Heart left ventricle (tissue), 16 donors: ENCODE measurements at regions not wholly inside any gene's neighbourhood (a gene's known extent, or its start where the extent isn't known, plus 50 kb on each side); places are given as distances from the start of the nearest gene placed in this dataset.
"Not testable (repeated sequence)": the region's sequence is repeated elsewhere in the genome, so short reads cannot be mapped to it uniquely, and the experiment has no call there.

Experiments
- ATAC-seq, 4 donors: fragments of 200-7000 bp; cut with Tn5 transposase; one replicate each; pipeline ENCODE4 v1.9.1; 2020 to 2022; ENCODE audit warnings: moderate library complexity in 4 of 4, mild to moderate bottlenecking in 3 of 4, moderate number of reproducible peaks in 1 of 4
- DNase-seq, 5 donors: peaks; one replicate each; pipeline ENCODE4 v3.0.0-alpha.2; 2020
- H3K27ac ChIP-seq, 12 donors: fragments of 200-600 bp; sonication (generic) in 4 of 12; one replicate each; pipeline versions ENCODE4 v1.5.0 to v1.8.0; 2016 to 2022; ENCODE audit warnings: mild to moderate bottlenecking in 2 of 12
- H3K27me3 ChIP-seq, 9 donors: fragments of 200-600 bp; sonication (generic) in 2 of 9; one replicate each; pipeline versions ENCODE4 v1.5.1 to v1.8.0; 2016 to 2022; ENCODE audit warnings: mild to moderate bottlenecking in 3 of 9
- H3K36me3 ChIP-seq, 9 donors: fragments of 200-600 bp; sonication (generic) in 2 of 9; one replicate each; pipeline versions ENCODE4 v1.5.0 to v1.8.0; 2018 to 2022; ENCODE audit warnings: mild to moderate bottlenecking in 2 of 9
- H3K4me1 ChIP-seq, 12 donors: fragments of 200-600 bp; sonication (generic) in 4 of 12; one replicate each; pipeline versions ENCODE4 v1.5.0 to v1.8.0; 2016 to 2022; ENCODE audit warnings: mild to moderate bottlenecking in 3 of 12
- H3K4me3 ChIP-seq, 12 donors: fragments of 200-600 bp; sonication (generic) in 4 of 12; one replicate each; pipeline versions ENCODE4 v1.5.0 to v1.8.0; 2017 to 2022; ENCODE audit warnings: mild to moderate bottlenecking in 9 of 12, moderate library complexity in 4 of 12
- H3K9me3 ChIP-seq, 12 donors: fragments of 200-600 bp; sonication (generic) in 4 of 12; one replicate each; pipeline versions ENCODE4 v1.5.0 to v1.8.0; 2016 to 2022; ENCODE audit warnings: mild to moderate bottlenecking in 1 of 12
- POLR2A ChIP-seq, 2 donors: fragments of 450-650 bp; IDR thresholded peaks; one replicate each; pipeline ENCODE4 v1.6.1; 2017; ENCODE audit warnings: antibody characterized with exemption in 2 of 2, mild to moderate bottlenecking in 2 of 2, moderate library complexity in 2 of 2
- WGBS, 4 donors: extraction: QIAGEN DNeasy Blood & Tissue Kit in 2 of 4; methylation state at CpG; one replicate each; pipeline versions ENCODE4 v1.1.5 to v1.1.7; 2013 to 2018; 5-methylcytosine and 5-hydroxymethylcytosine counted together
- intact Hi-C, 10 donors: fragments of 100-400 bp; cut with DNase I; formaldehyde crosslinking; loops; one replicate each; pipeline versions ENCODE4 v1.11.1 to v1.14.2; 2022
- TF ChIP-seq, protein P1 (sequence below), 12 donors: fragments of 200-600 bp; sonication (generic) in 4 of 12; IDR thresholded peaks; one replicate each; pipeline versions ENCODE4 v1.5.0 to v1.8.0; 2018 to 2022; ENCODE audit warnings: antibody characterized with exemption in 12 of 12, mild to moderate bottlenecking in 5 of 12
- donor health status: ischemic (EF 13 %, LVEDD 7.1; RV severe dilation, severe dysfunction).
- donor health status: healthy with polysubstance abuse.
- donor health status: DM: no; HTN: yes; CAD: no.
- donor health status: DM: no; HTN: no; CAD: no.
- donor health status: ischemic (EF 25% LVEDD 6.9; RV normal size, moderate dysfunction).
- donor health status: ischemic (EF 25% LVEDD 5.7; RV mildly dilated, moderate dysfunction).
- donor health status: healthy.
- donor health status: DM: yes; HTN: yes; CAD: no.
- donor health status: ischemic (EF 35%, LVEDD 5.7; RV mildly dilated, moderate dysfunction).
- donor health status: nonischemic (EF 11% LVEDD 7.7; RV severe dilation, severe dysfunction).
- donor health status: DM: yes; HTN: yes; CAD: no.
- donor health status: PGD.
- donor health status: ischemic (EF 29% LVEDD 5.4; RV normal size, mild dysfunction).
- donor health status: nonischemic (EF 23%, LVEDD 6.1; RV moderate dilation, normal function).

DNA sequence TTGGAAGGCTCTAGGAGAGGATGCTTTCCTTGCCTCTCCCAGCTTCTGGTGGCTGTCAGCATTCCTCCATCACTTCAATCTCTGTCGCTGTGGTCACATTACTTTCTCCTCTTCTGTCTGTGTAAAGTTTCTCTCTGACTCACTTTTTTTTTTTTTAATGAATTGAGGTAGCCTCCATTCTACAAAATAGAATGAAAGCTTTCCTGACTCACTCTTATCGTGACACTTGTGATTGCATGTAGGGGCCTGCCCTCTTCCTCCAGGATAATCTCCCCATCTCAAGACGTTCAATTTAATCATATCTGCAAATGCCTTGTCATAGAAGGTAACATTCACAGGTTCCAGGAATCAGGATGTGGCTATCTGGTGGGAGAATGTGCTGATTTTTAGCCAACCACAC, 153.5 kb upstream of the HMGA2 start:
- H3K4me3 ChIP-seq, result no peak overlapping the region
- intact Hi-C loops, result loop anchor here in 4 of 10 donors (5.0 to 10.0 kb wide), 4 partner anchors 66 to 356 kb away; no protein-coding TSS in a partner anchor
- no peaks in the 10 kb centered on the region for H3K36me3 ChIP-seq
- WGBS, 4 donors, result 62 to 65% (median 64%) methylated on average over 3 of the region's 3 CpGs
- no peaks in the 10 kb centered on the region for H3K27me3 ChIP-seq
- DNase-seq (no peak), ATAC-seq (no peak)
- no peak overlapping the region for H3K27ac ChIP-seq
- no peaks in the 10 kb centered on the region for H3K4me1 ChIP-seq
- H3K9me3 ChIP-seq, result no peaks in the 10 kb centered on the region
- TF ChIP-seq, protein P1, sequence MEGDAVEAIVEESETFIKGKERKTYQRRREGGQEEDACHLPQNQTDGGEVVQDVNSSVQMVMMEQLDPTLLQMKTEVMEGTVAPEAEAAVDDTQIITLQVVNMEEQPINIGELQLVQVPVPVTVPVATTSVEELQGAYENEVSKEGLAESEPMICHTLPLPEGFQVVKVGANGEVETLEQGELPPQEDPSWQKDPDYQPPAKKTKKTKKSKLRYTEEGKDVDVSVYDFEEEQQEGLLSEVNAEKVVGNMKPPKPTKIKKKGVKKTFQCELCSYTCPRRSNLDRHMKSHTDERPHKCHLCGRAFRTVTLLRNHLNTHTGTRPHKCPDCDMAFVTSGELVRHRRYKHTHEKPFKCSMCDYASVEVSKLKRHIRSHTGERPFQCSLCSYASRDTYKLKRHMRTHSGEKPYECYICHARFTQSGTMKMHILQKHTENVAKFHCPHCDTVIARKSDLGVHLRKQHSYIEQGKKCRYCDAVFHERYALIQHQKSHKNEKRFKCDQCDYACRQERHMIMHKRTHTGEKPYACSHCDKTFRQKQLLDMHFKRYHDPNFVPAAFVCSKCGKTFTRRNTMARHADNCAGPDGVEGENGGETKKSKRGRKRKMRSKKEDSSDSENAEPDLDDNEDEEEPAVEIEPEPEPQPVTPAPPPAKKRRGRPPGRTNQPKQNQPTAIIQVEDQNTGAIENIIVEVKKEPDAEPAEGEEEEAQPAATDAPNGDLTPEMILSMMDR (IDR thresholded peaks at IDR 0.05), result no peak
- TF ChIP-seq POLR2A (IDR thresholded peaks at IDR 0.05), result no peak

DNA sequence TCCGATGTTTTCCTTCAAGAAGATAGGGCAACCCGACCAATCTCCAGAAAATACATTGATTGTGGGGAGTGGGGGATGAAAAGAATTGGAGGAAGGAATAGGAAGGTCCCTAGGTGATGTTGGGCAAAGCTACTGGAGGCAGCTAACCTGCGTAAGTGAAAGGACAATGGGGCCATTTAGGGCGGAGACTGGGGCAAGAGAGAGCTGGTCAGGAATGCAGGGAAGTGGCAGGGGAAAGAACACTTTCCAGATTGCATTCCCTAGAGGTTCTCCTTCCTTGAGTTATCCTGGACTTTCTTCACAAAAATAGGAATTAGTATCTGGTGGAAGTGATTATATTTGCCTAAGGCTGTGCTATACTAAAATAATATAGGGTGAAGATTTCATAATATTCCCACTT, 151.8 kb upstream of the HMGA2 start:
- TF ChIP-seq POLR2A (IDR thresholded peaks at IDR 0.05), result no peak
- Histone ChIP-seq H3K36me3 (no peaks in the 10 kb centered on the region), H3K4me3 (no peak overlapping the region), H3K4me1 (no peaks in the 10 kb centered on the region), H3K27ac (no peak overlapping the region), H3K27me3 (no peaks in the 10 kb centered on the region), H3K9me3 (no peaks in the 10 kb centered on the region)
- ATAC-seq (no peak), DNase-seq (no peak)
- 82 to 86% (median 85%) methylated on average over 4 of the region's 4 CpGs for WGBS, 4 donors
- intact Hi-C loops, result loop anchor here in 4 of 10 donors (5.0 to 10.0 kb wide), 4 partner anchors 68 to 358 kb away; no protein-coding TSS in a partner anchor

DNA sequence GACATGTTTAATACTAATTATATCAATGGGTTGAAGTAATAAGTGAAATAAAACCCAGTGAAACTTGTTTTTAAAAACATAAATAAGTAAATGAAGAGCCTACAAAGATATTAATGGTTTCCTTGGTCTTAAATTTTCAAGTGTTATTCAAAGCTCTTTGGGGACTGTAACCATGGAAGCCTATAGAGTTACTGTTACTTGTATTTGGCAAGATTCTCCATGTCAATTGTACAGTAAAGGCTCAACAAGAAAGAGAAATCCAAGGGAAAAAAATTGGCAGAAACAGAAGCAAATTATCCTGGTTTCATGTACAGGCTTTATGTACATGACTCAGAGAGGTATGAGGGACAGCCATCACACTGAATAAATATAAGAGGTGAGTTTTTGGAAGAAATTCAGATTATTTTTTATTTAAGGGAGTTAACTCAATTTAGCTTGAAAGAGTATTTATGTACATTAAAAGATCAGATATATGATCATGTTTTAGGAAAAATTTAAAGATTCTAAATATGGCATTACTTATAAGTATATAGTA, 151.1 kb upstream of the HMGA2 start:
- DNase-seq (no peak), ATAC-seq (no peak)
- H3K4me1 ChIP-seq, result no peaks in the 10 kb centered on the region
- H3K27ac ChIP-seq, result no peak overlapping the region
- H3K9me3 ChIP-seq, result peaks cover 0 to under 1% (median 0%) of the 10 kb centered on the region in 12 donors
- H3K36me3 ChIP-seq, result no peaks in the 10 kb centered on the region
- H3K4me3 ChIP-seq, result no peak overlapping the region
- H3K27me3 ChIP-seq, result no peaks in the 10 kb centered on the region
- TF ChIP-seq, protein P1 (IDR thresholded peaks at IDR 0.05), result no peak
- intact Hi-C loops, result loop anchor here in 4 of 10 donors (5.0 to 10.0 kb wide), 4 partner anchors 68 to 358 kb away; no protein-coding TSS in a partner anchor

DNA sequence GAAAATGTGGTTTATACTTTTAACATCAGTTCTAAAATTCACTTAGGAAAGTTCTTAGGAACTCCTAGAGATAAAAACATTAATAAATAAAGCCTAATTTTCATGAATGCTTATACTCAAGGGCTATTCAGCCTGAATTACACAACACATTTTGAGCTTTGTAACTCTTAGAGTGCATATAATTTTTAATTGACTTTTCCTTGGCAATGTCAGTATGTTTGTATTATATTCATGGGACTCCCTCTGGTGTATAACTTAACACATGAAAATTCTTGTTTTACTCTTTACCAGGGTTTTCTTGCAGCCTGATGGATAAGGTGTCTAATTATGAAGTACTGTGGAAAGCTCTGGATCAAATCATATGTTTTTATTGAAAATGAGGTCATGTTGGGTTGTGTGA, 150.6 kb upstream of the HMGA2 start:
- Histone ChIP-seq H3K27ac (no peak overlapping the region), H3K36me3 (no peaks in the 10 kb centered on the region), H3K4me1 (no peaks in the 10 kb centered on the region), H3K4me3 (no peak overlapping the region), H3K27me3 (no peaks in the 10 kb centered on the region), H3K9me3 (peaks cover 0 to 3% (median 0%) of the 10 kb centered on the region in 12 donors)
- ATAC-seq (no peak), DNase-seq (no peak)
- intact Hi-C loops, result loop anchor here in 4 of 10 donors (5.0 to 10.0 kb wide), 4 partner anchors 69 to 359 kb away; no protein-coding TSS in a partner anchor
- TF ChIP-seq, protein P1 (IDR thresholded peaks at IDR 0.05), result peak in 8 of 12 donors; percentile 7 to 45 (median 32)
- no peak for TF ChIP-seq POLR2A (IDR thresholded peaks at IDR 0.05)

DNA sequence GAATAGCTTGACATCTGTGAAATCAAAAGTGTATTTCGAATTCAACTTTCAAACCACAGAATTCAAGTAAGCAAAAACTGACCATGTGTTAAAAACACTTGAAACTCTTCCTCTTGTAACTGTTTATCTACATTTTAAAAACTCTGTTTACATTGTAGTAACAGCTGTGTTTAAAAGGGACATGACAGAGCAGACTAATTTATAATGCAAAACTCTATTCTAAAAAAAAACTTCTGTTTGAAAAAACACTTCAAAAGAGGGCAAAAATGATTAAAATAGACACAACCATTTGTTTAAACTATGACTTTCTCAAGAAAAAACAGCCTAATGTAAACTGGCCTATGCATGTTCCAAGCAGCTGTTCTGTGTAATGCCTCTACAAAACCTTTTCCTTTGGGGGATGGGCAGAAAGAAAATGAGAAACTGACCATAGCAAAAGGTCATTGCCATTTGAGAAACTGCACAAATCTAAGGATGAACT, 149.1 kb upstream of the HMGA2 start:
- H3K4me3 ChIP-seq, result no peak overlapping the region
- no peaks in the 10 kb centered on the region for H3K27me3 ChIP-seq
- no peaks in the 10 kb centered on the region for H3K4me1 ChIP-seq
- no peak for ATAC-seq
- H3K9me3 ChIP-seq, result peaks cover 0 to 3% (median 0%) of the 10 kb centered on the region in 12 donors
- H3K27ac ChIP-seq, result no peak overlapping the region
- no peak for DNase-seq
- no peak for TF ChIP-seq POLR2A (IDR thresholded peaks at IDR 0.05)
- TF ChIP-seq, protein P1 (IDR thresholded peaks at IDR 0.05), result no peak
- H3K36me3 ChIP-seq, result no peaks in the 10 kb centered on the region
- intact Hi-C loops, result loop anchor here in 4 of 10 donors (5.0 to 10.0 kb wide), 5 partner anchors 70 to 360 kb away; no protein-coding TSS in a partner anchor
- 49 to 64% (median 61%) methylated on average over 1 of the region's 1 CpG for WGBS, 4 donors

DNA sequence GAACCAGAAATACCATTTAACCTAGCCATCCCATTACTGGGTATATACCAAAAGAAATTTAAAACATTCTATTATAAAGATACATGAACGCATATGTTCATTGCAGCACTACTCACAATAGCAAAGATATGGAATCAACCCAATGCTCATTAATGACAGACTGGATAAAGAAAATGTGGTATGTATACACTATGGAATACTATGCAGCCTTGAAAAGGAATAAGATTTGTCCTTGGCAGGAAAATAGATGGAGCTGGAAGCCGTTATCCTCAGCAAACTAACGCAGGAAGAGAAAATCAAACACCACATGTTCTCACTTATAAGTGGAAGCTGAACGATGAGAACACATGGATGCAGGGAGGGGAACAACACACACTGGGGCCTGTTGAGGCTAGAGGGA, 146.1 kb upstream of the HMGA2 start:
- DNase-seq, ATAC-seq, H3K36me3 ChIP-seq, H3K9me3 ChIP-seq, H3K4me3 ChIP-seq, H3K4me1 ChIP-seq, H3K27me3 ChIP-seq, H3K27ac ChIP-seq: not testable (repeated sequence)
- 91 to 96% (median 94%) methylated on average over 4 of the region's 4 CpGs for WGBS, 4 donors
- intact Hi-C loops, result loop anchor here in 4 of 10 donors (5.0 to 10.0 kb wide), 5 partner anchors 73 to 363 kb away; no protein-coding TSS in a partner anchor
